ENCODE measurements at regions not wholly inside any gene's neighbourhood (a gene's known extent, or its start where the extent isn't known, plus 50 kb on each side); places are given as distances from the start of the nearest gene placed in this dataset.

- TF ChIP-seq POLR2AphosphoS5 (IDR thresholded peaks at IDR 0.05) = no peak
- no peak for TF ChIP-seq CTCF (IDR thresholded peaks at IDR 0.05)
Observed at GRCh38 chr4:100716416-100716815, 198.6 kb upstream of the EMCN start.

Data from prostate gland (tissue), 2 donors.